Pancreas (tissue), 10 donors: ENCODE measurements at regions not wholly inside any gene's neighbourhood (a gene's known extent, or its start where the extent isn't known, plus 50 kb on each side); places are given as distances from the start of the nearest gene placed in this dataset.
A peak's percentile ranks its signal among the peaks of the same experiment; 100 is the strongest.

ENCODE experiments used
- ATAC-seq, 4 donors: fragments of 200-7000 bp; cut with Tn5 transposase; one replicate each; pipeline versions ENCODE4 v1.8.0 to v1.9.1; 2020; ENCODE audit warnings: mild to moderate bottlenecking in 4 of 4, moderate library complexity in 4 of 4
- DNase-seq, 6 donors: peaks; one replicate each; pipeline ENCODE4 v3.0.0-alpha.2; 2020
- FAIRE-seq: peaks from 2 replicates; lab custom pipeline; 2012; peaks lifted over from hg19 to GRCh38; lab: Jason Lieb, UNC
- H3K27ac ChIP-seq, 4 donors: fragments of 200-600 bp; sonication (generic); 1 replicate in 3 of 4; 2 replicates in 1 of 4; pipeline versions ENCODE4 v1.5.0 to v1.8.0; 2020
- H3K27me3 ChIP-seq, 4 donors: fragments of 200-600 bp; one replicate each; pipeline ENCODE4 v1.8.0; 2021
- H3K36me3 ChIP-seq, 3 donors: fragments of 200-600 bp; sonication (generic) in 1 of 3; one replicate each; pipeline versions ENCODE4 v1.5.0 to v1.8.0; 2020 to 2021
- H3K4me1 ChIP-seq, 3 donors: fragments of 200-600 bp; one replicate each; pipeline ENCODE4 v1.8.0; 2021
- H3K4me3 ChIP-seq, 4 donors: fragments of 200-600 bp; sonication (generic) in 2 of 4; one replicate each; pipeline versions ENCODE4 v1.5.0 to v1.8.0; 2020 to 2021
- H3K9me3 ChIP-seq, 4 donors: fragments of 200-600 bp; one replicate each; pipeline ENCODE4 v1.8.0; 2021
- CTCF ChIP-seq, 4 donors: fragments of 200-600 bp; sonication (generic) in 3 of 4; IDR thresholded peaks; one replicate each; pipeline versions ENCODE4 v1.5.0 to v1.8.0; 2021; ENCODE audit warnings: antibody characterized with exemption in 4 of 4
- WGBS, 2 donors: extraction: QIAGEN DNeasy Blood & Tissue Kit; methylation state at CpG; one replicate each; pipeline ENCODE4 v1.1.7; 2013; 5-methylcytosine and 5-hydroxymethylcytosine counted together
- intact Hi-C, 3 donors: fragments of 100-400 bp; cut with DNase I; formaldehyde crosslinking; loops; one replicate each; pipeline versions ENCODE4 v1.11.1 to v1.14.2; 2022
- donor health status: healthy with polysubstance abuse.
- donor health status: DM: no; HTN: no; CAD: no; lungs with moderate emphysema.
- donor health status: DM: no; HTN: no; CAD: no.
- donor health status: control.
- donor health status: control.
- donor health status: Bipolar disorder and iron deficiency.
- donor health status: DM: yes; HTN: yes; CAD: no.
- donor health status: DM: no; HTN: no; CAD: no.
- donor health status: DM: no; HTN: no; CAD: no.
- donor health status: DM: yes; HTN: yes; CAD: no.

GRCh38 chr3:166060789-166061479 lies 223.7 kb upstream of the BCHE start:
- intact Hi-C loops, result no loop called here

GRCh38 chr3:166052440-166052839 lies 215.2 kb upstream of the BCHE start:
- Histone ChIP-seq H3K27ac (no peak overlapping the region), H3K9me3 (no peaks in the 10 kb centered on the region), H3K36me3 (no peaks in the 10 kb centered on the region), H3K4me1 (no peaks in the 10 kb centered on the region), H3K27me3 (no peaks in the 10 kb centered on the region), H3K4me3 (no peak overlapping the region)
- no peak for TF ChIP-seq CTCF (IDR thresholded peaks at IDR 0.05)
- no peak for FAIRE-seq
- ATAC-seq, result no peak
- intact Hi-C loops, result no loop called here
- no peak for DNase-seq
- 44 to 57% methylated on average over 5 of the region's 5 CpGs for WGBS, 2 donors

More at GRCh38 chr3:166060789-166061479, 223.7 kb upstream of the BCHE start:
- FAIRE-seq (no peak), DNase-seq (no peak), ATAC-seq (no peak)
- no peaks in the 10 kb centered on the region for H3K4me1 ChIP-seq
- no peak overlapping the region for H3K4me3 ChIP-seq
- 80% methylated on average over 2 of the region's 2 CpGs for WGBS, 2 donors
- no peak for TF ChIP-seq CTCF (IDR thresholded peaks at IDR 0.05)
- H3K27me3 ChIP-seq, result no peaks in the 10 kb centered on the region
- H3K9me3 ChIP-seq, result no peaks in the 10 kb centered on the region
- no peak overlapping the region for H3K27ac ChIP-seq
- no peaks in the 10 kb centered on the region for H3K36me3 ChIP-seq

GRCh38 chr3:166029507-166029906 lies 192.3 kb upstream of the BCHE start:
- Histone ChIP-seq H3K9me3 (no peaks in the 10 kb centered on the region), H3K4me1 (no peaks in the 10 kb centered on the region), H3K36me3 (no peaks in the 10 kb centered on the region), H3K4me3 (no peak overlapping the region), H3K27ac (no peak overlapping the region), H3K27me3 (no peaks in the 10 kb centered on the region)
- 43 to 71% methylated on average over 3 of the region's 3 CpGs for WGBS, 2 donors
- no peak for TF ChIP-seq CTCF (IDR thresholded peaks at IDR 0.05)
- intact Hi-C loops, result no loop called here
- no peak for FAIRE-seq
- no peak for ATAC-seq
- DNase-seq, result peak in 1 of 6 donors; percentile 18

GRCh38 chr3:166013073-166013679 lies 176.0 kb upstream of the BCHE start:
- intact Hi-C loops, result loop anchor here in 2 of 3 donors (10.0 kb wide), 1 partner anchor 1022 kb away; no protein-coding TSS in a partner anchor
- Histone ChIP-seq H3K36me3 (no peaks in the 10 kb centered on the region), H3K27ac (no peak overlapping the region), H3K9me3 (no peaks in the 10 kb centered on the region), H3K4me1 (no peaks in the 10 kb centered on the region), H3K4me3 (no peak overlapping the region), H3K27me3 (no peaks in the 10 kb centered on the region)
- DNase-seq, result no peak
- peak; percentile 96 for FAIRE-seq
- TF ChIP-seq CTCF (IDR thresholded peaks at IDR 0.05), result peak in 2 of 4 donors; percentile 20 to 52
- ATAC-seq, result peak in 1 of 4 donors; percentile 43
- WGBS, 2 donors, result 2 to 10% methylated on average over 1 of the region's 1 CpG

- WGBS, 2 donors, result 74 to 80% methylated on average over 1 of the region's 1 CpG
- Histone ChIP-seq H3K36me3 (no peaks in the 10 kb centered on the region), H3K4me3 (no peak overlapping the region), H3K27ac (no peak overlapping the region), H3K27me3 (no peaks in the 10 kb centered on the region), H3K4me1 (no peaks in the 10 kb centered on the region), H3K9me3 (no peaks in the 10 kb centered on the region)
- no peak for ATAC-seq
- no peak for TF ChIP-seq CTCF (IDR thresholded peaks at IDR 0.05)
- no peak for DNase-seq
- intact Hi-C loops, result loop anchor here in 2 of 3 donors (10.0 kb wide), 1 partner anchor 1023 kb away; no protein-coding TSS in a partner anchor
- no peak for FAIRE-seq
Measured at GRCh38 chr3:166011771-166012170, 174.5 kb upstream of the BCHE start.
